ENCODE measurements at regions not wholly inside any gene's neighbourhood (a gene's known extent, or its start where the extent isn't known, plus 50 kb on each side); places are given as distances from the start of the nearest gene placed in this dataset.

DNA sequence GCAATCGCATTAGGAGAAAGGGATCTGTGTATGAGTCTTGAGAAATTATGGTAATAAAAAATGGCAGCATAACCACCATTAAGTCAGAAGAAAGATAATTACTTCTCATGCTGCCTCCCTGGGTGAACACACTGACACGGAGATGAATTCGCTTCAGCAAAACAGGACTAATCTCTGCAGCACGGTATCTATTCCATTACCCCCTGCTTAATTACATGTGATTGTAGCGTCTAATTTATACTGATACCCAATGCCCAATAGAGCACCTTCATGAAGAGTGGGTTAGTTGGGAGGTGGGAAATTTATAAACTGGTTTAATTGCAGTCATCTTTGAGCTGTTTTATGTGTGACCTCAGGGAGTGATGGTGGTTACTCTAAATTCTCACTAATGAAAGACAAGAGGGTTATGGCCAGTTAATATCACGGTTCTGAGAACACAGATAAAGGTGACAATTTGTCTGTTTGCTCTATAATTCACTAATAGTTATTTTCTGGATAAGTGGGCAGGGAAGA lies 476.2 kb upstream of the SULF2 start:
- DNase-seq, result no peak

DNA sequence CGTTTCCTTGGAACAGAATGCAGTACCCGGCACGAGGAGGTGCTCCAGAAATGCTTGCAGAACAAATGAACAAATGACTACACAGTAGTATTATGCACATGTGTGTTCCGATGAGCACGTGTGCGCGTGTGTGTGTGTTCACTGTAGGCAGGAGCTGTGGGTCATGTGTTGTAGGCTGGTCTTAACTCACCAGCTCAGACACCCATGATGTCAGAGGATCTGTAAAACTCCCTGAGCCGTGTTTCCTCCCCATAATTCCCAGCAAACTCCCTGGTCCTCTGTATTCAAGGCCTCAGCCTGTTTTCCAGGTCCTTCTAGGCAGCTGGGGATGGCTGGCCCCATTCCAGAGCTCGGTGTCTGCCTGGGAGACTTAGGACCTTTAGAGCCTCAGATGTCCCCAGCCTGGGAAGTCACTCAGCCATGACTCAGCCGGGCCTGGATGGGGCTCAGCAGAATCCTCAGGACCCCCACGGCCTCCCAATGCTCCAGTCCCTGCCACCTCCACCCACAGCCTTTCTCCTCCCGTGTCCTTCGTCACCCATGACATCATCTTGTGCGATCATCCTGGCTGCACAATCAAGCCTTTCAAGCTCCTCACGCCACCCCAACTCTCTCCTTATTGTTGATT lies 475.0 kb upstream of the SULF2 start:
- DNase-seq, result no peak

DNA sequence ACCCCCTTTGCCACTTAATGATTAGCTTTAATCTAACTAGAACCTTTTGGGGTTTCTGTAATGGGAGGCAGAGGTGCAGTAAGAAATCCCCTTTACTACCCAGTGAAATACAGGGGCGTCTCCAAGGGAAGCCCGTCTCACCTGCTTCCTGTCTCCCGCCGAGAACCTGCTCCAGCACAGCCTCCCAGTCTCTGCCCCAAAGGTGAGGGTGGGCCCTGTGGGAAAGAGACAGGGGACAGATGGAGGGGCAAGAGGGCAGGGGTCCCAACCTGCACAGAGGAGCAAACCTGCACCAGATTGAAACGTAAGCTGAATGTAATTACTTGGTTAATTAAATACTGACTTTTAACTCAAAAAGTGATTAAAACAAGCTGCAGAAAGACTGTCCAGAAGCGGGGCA lies 474.2 kb upstream of the SULF2 start:
- no peak for DNase-seq

DNA sequence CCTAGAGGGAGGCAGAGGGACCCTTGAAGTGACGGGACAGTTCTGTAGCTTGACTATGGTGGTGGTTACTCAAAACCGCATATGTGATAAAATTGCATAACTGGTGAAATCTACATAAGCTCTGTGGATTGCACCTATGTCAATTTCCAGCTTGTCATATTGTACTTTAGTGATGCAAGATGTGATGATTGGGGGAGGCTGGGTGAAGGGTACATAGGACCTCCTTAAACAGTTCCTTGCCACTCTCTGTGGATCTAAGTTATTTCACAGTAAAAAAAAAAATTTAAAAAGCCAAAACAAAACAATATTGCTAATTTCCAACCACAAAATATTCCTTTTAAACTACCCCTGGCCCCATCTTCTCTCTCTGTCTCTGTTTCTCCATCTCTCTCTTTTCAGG lies 472.6 kb upstream of the SULF2 start:
- DNase-seq, result no peak

DNA sequence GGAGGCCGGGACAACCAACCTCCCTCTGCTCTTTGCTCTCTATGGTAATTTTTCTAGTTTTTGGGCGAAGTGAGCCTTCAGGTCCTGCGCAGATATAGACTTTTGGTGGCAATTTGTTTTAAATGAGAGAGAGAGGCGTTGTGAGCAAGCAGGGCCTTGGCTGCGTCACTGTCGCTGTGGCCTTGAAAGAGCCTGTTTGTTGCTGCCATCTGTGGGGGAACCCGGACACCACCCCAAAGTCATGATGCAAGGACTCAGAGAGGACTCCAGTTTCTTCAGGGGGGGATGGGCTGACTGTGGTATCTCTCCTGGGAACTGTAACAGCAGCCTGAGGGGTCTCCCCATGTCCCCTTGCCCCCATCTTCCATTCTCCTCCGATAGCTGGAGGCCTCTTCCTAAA lies 462.7 kb upstream of the SULF2 start:
- DNase-seq, result no peak

DNA sequence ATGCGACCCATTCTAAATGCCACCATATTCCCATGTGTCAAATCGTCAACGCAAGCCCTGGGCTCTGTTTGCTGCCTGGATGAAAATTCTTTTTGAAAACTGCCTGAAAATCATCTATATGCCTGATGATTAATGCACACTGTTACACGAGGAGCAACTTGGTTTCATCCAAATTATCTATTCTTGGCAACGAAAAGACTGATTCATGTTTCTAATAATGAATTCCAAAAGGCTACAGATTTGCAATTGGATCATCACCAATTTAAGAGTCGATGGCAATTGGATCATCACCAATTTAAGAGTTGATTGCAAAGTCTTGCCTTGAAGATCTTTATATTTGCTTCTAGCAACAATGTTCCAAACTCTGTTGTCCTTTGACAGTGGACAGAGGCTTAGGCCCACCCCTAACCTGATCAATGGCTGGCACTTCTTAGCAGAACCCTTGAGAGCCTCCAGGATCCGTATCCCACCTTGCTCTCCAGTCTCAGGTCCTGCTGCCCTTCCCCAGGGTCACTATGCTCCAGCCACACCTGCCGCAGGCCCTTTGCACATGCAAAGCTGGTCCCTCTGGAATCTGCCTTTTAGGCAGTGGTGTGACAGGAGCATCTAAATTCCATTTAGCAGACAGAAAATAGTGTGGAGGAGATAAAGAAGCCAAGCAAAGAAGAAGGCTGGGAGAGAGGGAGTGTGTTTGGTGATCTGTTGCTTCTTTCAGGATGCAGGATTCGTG lies 460.9 kb upstream of the SULF2 start:
- DNase-seq, result no peak

DNA sequence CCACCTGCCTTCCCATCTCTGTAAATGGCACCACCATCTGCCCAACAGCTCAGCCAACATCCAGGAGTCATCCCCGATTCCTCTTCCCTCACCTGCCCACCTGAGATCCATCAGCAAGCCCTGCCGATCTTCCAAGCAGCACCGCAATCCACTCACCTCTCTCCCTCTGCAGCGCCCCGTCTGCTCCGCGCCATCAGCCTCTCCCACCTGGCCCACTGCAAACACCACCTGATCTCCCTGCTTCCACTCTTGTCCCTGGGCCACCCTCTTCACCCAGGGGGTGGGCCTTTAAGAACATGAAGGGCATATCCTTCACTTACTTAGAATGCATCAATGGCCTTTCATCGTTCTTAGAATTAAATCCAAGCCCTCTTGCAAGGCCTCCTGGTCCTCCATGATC lies 457.3 kb upstream of the SULF2 start:
- DNase-seq, result no peak

DNA sequence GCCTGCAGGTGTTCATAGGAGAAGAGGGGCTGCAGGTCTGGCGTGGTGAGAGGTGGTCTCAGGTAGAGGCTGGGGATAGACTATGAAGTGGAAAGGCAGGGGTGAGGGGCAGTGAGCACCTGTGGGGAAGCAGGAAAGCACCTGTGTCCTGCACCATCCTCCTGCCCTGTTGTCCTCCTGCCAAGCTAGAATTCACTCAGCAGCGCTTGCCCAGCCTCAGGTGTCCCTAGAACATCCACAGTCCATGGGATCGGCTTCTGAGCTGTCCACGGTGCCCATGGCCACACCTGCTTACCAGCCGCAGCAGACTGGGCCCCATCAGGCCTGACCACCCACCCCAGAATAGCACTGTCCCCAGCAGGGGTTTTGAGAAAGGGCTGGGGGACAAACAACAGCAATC lies 456.2 kb upstream of the SULF2 start:
- DNase-seq, result no peak

DNA sequence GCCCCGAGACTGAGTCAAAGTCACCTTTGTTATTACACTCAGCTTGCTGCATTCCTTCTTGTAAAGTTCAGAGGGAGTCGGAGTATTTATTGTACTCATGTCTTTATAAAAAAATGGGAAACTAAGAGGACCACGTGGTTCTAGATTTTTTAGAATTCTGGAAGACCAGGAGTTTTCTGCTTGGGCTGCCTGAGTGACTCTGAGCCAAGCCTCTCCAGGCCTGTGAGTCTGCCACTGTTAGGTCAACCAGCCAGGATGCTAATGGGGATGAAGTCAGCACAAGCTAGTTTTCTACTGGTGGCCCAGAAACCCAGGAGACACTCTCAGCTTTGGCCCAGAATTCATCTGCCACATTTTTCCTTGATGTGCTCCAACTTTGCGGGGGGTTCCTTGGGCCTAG lies 453.5 kb upstream of the SULF2 start:
- no peak for DNase-seq

DNA sequence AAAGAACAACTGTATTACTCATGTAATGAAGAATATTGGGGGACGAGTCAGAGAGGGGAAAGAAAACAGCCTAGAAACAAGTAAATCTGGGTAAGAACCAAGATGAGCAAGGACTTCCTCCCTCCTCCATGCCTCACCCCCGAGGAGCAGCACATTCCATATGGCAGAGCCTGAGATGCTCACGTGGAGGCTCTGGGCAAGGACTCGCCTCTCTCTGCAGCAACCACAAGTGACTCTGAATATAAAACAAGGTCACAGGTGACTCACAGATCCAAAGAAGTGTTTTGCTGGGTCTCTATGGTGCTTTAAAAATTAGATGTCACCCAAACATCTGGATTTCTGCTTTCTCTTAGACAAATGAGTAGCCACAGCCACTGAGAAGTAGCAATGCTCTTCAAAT lies 453.0 kb upstream of the SULF2 start:
- DNase-seq, result no peak

DNA sequence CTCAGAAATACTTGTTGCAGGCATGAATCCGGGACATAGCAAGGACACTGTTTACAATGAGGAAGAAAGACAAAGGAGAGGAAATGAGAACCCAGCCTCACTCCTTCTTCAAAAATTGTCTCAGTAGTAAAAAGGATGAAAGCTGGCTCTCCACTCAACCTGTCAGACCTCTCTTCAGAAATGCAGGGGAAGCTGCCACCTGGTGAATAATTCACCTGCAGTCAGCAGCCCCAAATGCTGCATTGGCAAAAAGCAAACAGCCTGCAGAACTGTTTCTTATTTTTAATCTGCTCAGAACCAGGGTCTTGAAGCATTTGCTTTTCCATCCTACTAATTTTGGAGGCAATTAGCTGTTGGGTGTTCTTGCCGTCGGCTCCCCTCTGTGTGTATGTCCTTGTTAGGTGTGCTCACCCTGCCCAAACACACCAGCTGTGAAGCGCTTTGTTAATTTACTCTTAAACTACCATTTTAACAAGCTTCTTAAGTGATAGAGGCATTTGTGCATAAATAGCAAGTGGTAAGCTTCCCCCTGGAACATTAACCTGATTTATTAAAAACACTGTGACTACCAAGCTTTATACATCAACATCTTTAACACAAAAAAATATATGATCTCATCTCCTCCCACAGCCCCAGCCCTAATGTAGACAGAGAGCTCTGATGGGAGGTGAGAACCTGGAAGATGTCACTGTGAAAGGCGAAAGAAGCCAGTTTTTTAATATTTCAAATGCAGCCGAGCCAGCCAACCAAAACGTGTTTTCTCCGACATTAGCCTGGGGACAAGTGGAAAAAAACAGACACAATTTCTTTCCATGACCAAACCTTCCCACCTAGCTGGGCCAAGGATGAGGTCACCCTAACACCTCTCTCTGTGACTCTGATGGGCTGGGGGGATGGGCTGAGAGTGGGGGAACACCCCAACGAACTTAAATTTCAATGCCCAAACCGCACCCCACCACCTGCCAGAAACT lies 451.0 kb upstream of the SULF2 start:
- DNase-seq, result no peak

DNA sequence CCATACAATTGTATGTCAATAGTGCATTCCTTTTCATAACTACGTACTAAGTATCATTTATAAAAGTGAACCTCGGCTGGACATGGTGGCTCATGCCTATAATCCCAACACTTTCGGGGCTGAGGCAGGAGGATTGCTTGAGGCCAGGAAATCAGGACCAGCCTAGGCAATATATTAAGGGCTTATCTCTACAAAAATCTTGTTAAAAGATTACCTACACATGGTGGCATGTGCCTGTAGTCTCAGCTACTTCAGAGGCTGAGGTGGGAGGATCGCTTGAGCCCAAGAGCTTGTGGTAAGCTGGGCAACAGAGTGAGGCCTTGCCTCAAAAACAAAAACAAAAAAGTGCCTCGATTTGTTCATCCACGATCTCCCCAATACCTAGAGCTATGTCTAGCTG lies 449.7 kb upstream of the SULF2 start:
- DNase-seq, result no peak

DNA sequence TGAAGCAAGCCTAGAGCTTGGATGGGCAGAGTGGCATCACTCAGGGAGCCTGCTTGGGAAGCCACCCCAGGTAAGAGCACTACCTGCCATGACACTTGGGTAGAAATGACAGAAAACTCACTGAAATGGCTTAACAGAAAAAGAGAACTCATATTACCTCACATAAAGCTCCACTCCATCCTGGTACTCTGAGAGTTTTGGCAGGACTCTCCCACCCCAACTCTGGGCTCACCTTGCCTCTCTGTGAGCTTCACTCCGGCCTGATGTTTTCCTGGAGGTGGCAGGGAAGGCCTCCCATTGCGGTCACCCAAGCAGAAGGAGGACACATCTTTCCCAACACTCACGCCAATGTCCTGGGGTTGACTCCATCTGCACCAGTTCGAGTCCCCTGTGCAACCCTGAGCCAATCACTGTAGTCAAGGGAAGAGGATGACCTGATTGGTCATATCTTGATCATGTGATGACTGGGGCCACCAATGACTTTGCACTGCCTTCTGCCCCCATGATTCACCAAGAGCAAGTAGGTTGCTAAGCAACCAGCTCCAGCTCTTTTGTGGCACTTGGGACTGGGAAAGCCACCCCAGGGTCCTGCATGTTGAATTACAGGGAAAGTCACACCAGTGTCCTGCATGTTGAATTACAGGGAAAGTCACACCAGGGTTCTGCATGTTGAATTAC lies 446.1 kb upstream of the SULF2 start:
- DNase-seq, result no peak

DNA sequence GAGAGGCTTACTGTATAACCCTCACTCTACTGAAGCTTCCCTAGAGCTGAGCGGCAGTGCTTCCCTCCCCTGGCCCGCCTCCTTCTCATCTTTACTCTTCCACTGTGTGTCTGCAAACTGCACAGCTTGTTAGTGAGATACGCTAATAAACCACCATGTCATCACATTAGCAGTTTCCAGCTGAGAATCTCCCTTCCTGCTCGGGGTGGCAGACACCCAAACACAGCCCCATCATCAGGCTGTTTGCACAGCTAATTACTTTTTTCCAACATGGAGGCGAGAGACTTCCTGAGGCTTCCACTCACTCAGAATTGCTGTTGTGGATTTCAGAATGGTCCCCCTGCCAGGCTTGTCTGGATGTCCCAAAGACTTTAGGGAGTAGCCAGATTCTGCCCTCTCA lies 444.9 kb upstream of the SULF2 start:
- no peak for DNase-seq

DNA sequence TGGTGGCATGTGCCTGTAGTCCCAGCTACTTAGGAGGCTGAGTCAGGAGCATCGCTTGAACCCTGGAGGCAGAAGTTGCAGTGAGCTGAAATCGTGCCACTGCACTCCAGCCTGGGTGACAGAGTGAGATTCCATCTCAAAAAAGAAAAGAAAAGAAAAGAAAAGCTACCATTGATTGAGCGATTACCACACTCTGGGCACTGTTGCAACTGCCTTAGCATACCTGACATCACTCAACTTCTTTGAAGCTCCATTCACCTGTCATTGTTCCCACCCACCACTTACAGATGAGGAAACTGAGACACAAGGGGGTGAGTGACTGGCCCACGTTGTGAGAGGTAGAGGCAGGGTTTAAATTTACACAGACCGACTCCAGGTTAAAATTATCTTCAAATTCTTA lies 442.1 kb upstream of the SULF2 start:
- DNase-seq, result no peak

DNA sequence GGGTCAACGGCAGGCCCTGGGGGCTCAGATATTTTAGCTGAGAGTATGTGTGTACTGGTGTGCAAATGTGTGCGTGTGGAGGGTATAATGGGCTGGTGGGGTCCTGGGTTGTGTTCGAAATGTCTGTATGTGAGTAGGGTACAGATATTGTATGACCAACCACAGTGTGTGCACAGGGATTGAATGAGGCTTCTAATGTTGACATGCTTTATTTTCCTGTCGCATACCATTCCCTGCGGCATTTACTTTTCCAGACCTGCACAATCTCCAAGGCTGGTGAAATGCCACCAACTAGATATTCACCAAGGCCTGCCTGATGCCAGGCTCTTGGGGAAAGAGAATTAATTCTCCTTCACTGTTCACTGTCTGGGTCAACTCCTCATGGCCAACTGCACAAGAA lies 441.4 kb upstream of the SULF2 start:
- no peak for DNase-seq

DNA sequence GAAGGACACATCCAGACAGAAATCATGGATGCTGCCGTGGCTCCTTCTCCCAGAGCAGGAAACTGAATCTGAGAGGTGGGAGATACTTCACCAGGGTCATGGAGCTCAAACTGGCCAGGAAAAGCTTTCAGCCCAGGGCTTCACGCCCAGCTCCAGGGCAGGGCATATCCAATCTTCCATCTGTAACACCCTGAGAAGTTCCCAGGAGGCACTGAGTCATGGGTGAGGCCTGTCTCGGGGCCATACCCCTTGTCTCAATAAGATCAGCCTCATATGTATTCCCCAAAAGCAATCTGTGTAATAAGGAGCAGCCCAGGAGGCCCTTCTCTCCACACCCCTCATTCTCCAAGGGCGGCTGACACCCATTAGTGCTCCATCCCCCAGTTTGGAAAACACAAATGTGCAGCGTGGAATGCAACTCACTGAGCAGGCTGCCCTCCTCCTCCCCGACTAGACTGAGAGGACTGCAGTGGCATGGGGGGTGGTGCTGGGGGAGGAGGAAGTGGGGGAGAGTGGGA lies 439.3 kb upstream of the SULF2 start:
- no peak for DNase-seq

DNA sequence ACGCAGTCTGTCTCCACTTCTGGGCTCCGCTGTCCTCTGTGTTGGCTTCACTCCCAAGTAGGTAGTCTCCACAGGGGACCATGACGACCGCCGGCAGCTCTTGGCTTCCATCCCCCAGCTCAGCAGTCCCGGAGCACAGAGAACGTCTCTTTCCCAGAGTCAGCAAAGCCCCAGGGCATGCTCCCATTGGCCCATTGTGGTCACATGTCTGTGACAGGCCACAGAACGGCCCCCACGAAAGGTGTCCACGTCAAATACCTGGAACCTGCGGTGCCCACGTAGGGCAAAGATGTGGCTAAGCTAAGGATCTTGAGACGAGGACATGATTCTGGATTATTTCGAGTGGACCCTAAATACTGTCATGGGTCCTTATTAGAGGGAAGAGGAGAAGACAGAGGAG lies 438.4 kb upstream of the SULF2 start:
- no peak for DNase-seq

DNA sequence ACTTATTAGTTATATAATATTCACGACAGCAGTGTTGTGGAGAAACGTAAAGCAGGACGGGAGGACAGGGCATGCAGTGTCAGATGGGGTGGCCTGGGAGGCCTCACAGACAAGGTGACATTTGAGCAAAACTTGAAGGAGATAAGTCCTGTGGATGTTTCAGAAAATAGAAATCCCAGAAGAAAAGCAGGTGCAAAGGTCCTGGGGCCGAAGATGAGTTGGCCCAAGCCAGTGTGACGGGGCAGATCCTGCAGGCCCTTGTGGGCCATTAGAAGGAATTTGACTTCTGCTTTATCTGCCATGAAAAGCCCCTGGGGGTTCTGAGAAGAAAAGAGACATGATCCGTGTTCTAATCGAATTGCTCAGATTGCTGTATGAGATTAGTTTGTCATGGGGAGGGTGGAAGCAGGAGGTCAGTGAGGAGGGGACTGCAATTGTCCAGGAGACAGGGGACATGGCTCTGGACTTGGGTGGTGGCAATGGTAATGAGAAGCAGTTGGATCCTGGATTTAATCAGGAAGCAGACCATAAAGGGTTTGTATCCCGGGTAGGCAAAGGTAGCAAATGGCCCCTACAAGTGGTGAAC lies 437.4 kb upstream of the SULF2 start:
- DNase-seq, result no peak

DNA sequence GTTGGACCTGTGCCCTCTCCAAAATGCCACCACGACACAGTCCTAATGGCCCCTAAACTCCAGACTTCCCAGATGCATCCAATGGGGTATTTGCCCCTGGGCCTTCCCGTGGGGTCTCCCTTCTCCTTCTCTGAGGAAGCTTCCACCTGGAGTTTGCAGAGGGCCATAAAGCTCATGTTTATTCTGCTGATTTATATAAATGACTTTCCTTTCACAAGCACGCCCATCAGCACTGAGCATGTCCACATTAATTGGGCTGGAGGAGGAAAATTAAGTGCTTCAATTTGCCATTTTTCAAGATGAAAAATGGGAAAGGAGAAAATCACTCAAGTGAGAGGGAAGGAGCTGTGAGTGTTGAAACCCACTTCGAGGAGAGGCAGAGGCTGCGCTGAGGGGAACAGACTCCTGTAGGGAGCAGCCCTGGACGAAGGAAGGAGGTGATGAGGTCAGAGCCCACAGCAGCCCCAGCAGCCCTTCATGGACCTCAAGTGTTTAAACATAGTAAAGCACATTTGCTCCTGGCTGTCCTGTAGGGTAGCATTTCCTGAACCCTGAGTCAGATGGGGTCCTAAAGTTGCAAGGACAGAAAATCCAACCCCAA lies 434.9 kb upstream of the SULF2 start:
- no peak for DNase-seq

DNA sequence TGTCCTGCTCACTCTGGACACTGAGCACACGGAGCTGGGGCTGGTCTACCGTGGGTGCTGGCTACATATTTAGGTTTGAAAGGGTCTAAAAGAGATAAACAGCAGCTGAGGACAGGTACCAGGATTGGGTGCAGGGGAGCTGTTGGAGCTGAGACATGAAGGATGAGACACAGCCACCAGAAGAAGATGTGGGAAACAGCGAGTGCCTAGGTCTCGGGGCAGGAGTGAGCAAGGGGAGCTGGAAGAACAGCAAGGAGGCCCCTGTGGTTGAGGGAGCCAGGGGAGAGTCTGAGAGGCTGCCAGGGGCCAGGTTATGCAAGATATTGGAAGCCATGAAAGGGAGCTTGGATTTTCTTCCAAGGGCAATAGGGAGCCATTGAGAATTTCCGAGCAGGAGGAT lies 434.0 kb upstream of the SULF2 start:
- no peak for DNase-seq

DNA sequence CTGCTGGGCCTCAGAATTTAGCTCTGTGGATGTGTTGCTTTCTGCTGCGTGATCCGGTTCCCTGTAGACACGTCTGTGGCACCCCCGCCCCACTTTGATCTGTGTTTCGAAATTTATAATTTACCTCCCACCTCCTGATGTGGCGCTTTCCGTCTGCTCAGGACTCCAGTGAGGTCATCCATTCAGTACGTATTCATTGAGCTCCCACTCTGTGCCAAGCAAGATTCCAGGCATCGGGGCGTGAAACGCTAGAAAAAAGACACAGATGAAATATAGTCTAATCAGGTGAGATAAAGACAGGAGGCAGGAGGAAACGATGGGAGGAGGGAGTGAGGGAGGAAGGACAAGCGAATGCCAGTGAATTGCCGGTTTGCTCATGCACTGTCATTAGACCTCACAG lies 431.9 kb upstream of the SULF2 start:
- no peak for DNase-seq
